Neural cell (in vitro differentiated cells): ENCODE measurements at regions not wholly inside any gene's neighbourhood (a gene's known extent, or its start where the extent isn't known, plus 50 kb on each side); places are given as distances from the start of the nearest gene placed in this dataset.

Experiments used
- H2AFZ ChIP-seq: fragments of 200-600, 300-800 bp; sonication (generic), shearing (Covaris generic); 2 replicates; pipeline ENCODE4 v1.6.0; 2014; ENCODE audit warnings: low read depth, mild to moderate bottlenecking, antibody characterized with exemption, low read length, moderate library complexity
- H3F3A ChIP-seq: fragments of 200-600 bp; shearing (Covaris generic); 2 replicates; pipeline ENCODE4 v1.6.1; 2016; ENCODE audit warnings: mild to moderate bottlenecking, moderate library complexity, mixed read lengths, antibody characterized with exemption, low read length; ENCODE audit not compliant: insufficient read depth, poor library complexity, severe bottlenecking
- H3K27ac ChIP-seq: fragments of 200-600, 300-800 bp; sonication (generic), shearing (Covaris generic); 2 replicates; pipeline ENCODE4 v1.5.1; 2014; ENCODE audit warnings: mild to moderate bottlenecking, low read length, moderate library complexity
- H3K27me3 ChIP-seq: fragments of 300-800, 200-600 bp; sonication (generic), shearing (Covaris generic); 2 replicates; pipeline ENCODE4 v1.6.0; 2014; ENCODE audit warnings: mild to moderate bottlenecking, low read depth, low read length, moderate library complexity; ENCODE audit not compliant: insufficient read depth
- H3K36me3 ChIP-seq: fragments of 300-800, 200-600 bp; sonication (generic), shearing (Covaris generic); 2 replicates; pipeline ENCODE4 v1.5.1; 2014; ENCODE audit warnings: mild to moderate bottlenecking, antibody characterized with exemption, low read length, moderate library complexity; ENCODE audit not compliant: insufficient read depth
- H3K4me2 ChIP-seq: fragments of 300-800, 200-600 bp; sonication (generic), shearing (Covaris generic); 2 replicates; pipeline ENCODE4 v1.6.0; 2014; ENCODE audit warnings: mild to moderate bottlenecking, low read length
- H3K4me3 ChIP-seq: fragments of 300-800, 200-600 bp; sonication (generic), shearing (Covaris generic); 2 replicates; pipeline ENCODE4 v1.5.1; 2014; ENCODE audit warnings: mild to moderate bottlenecking, low read length, moderate library complexity
- H3K79me2 ChIP-seq: fragments of 200-600 bp; shearing (Covaris generic); replicated peaks from 2 replicates; pipeline ENCODE4 v1.6.0; 2014; ENCODE audit warnings: mild to moderate bottlenecking, low read length, moderate library complexity; ENCODE audit not compliant: insufficient read depth
- H3K9ac ChIP-seq: fragments of 300-800, 200-600 bp; sonication (generic), shearing (Covaris generic); 2 replicates; pipeline ENCODE4 v1.6.1; 2016; ENCODE audit warnings: mild to moderate bottlenecking, low read length, mixed read lengths
- H3K9me2 ChIP-seq: fragments of 200-600 bp; shearing (Covaris generic); 2 replicates; pipeline ENCODE4 v1.6.1; 2016; ENCODE audit warnings: mild to moderate bottlenecking, low read length, mixed read lengths; ENCODE audit not compliant: insufficient read depth
- H3K9me3 ChIP-seq: fragments of 200-600, 300-800 bp; sonication (generic), shearing (Covaris generic); 2 replicates; pipeline ENCODE4 v1.6.1; 2016; ENCODE audit warnings: mild to moderate bottlenecking, mixed run types, low read length, moderate library complexity, mixed read lengths
- H4K20me1 ChIP-seq: fragments of 200-600 bp; shearing (Covaris generic); 2 replicates; pipeline ENCODE4 v1.6.1; 2016; ENCODE audit warnings: mild to moderate bottlenecking, mixed run types; ENCODE audit not compliant: insufficient read depth
- CTCF ChIP-seq: fragments of 450-650 bp; IDR thresholded peaks from 2 replicates; pipeline ENCODE4 v1.5.1; 2014; ENCODE audit warnings: antibody characterized with exemption, mild to moderate bottlenecking, moderate library complexity; ENCODE audit not compliant: poor library complexity, severe bottlenecking
- EZH2 ChIP-seq: fragments of 200-600, 300-800 bp; shearing (Covaris generic), sonication (generic); IDR thresholded peaks from 2 replicates; pipeline ENCODE4 v1.6.1; 2014; ENCODE audit warnings: antibody characterized with exemption, low read length, borderline replicate concordance, mild to moderate bottlenecking; ENCODE audit not compliant: insufficient read depth, poor library complexity, severe bottlenecking
- POLR2AphosphoS5 ChIP-seq: IDR thresholded peaks from 2 replicates; pipeline ENCODE4 v1.6.1; 2012
- RAD21 ChIP-seq: fragments of 450-650 bp; conservative IDR thresholded peaks from 2 replicates; pipeline ENCODE4 v1.6.1; 2014; ENCODE audit warnings: antibody characterized with exemption, mild to moderate bottlenecking, moderate library complexity
- SMC3 ChIP-seq: fragments of 450-650 bp; conservative IDR thresholded peaks from 2 replicates; pipeline ENCODE4 v1.6.1; 2014; ENCODE audit warnings: antibody characterized with exemption, mild to moderate bottlenecking, moderate library complexity; ENCODE audit not compliant: poor library complexity
- TAF1 ChIP-seq: IDR thresholded peaks from 2 replicates; pipeline ENCODE4 v1.6.1; 2012; ENCODE audit warnings: low read depth

- no peak overlapping the region for H3K9ac ChIP-seq
- TF ChIP-seq RAD21 (no peak), TAF1 (no peak), POLR2AphosphoS5 (no peak), CTCF (no peak), EZH2 (no peak), SMC3 (no peak)
- H2AFZ ChIP-seq, result no peak overlapping the region
- no peak overlapping the region for H3K27ac ChIP-seq
- no peaks in the 10 kb centered on the region for H3K9me3 ChIP-seq
- no peak overlapping the region for H3K4me3 ChIP-seq
- no peaks in the 10 kb centered on the region for H3F3A ChIP-seq
- no peaks in the 10 kb centered on the region for H3K79me2 ChIP-seq
- H3K9me2 ChIP-seq, result no peaks in the 10 kb centered on the region
- no peaks in the 10 kb centered on the region for H3K27me3 ChIP-seq
- no peaks in the 10 kb centered on the region for H4K20me1 ChIP-seq
- H3K4me2 ChIP-seq, result no peak overlapping the region
- no peaks in the 10 kb centered on the region for H3K36me3 ChIP-seq
These were observed 49.9 kb upstream of the HAO2 start for GRCh38 chr1:119318466-119319309.
